HG03280 (cell line): ENCODE measurements at regions not wholly inside any gene's neighbourhood (a gene's known extent, or its start where the extent isn't known, plus 50 kb on each side); places are given as distances from the start of the nearest gene placed in this dataset.

Source experiments
- ATAC-seq: cut with Tn5 transposase; IDR thresholded peaks from one replicate; pipeline ENCODE4 v1.9.1; 2021; ENCODE audit warnings: mild to moderate bottlenecking, moderate library complexity; ENCODE audit not compliant: unreplicated experiment

DNA sequence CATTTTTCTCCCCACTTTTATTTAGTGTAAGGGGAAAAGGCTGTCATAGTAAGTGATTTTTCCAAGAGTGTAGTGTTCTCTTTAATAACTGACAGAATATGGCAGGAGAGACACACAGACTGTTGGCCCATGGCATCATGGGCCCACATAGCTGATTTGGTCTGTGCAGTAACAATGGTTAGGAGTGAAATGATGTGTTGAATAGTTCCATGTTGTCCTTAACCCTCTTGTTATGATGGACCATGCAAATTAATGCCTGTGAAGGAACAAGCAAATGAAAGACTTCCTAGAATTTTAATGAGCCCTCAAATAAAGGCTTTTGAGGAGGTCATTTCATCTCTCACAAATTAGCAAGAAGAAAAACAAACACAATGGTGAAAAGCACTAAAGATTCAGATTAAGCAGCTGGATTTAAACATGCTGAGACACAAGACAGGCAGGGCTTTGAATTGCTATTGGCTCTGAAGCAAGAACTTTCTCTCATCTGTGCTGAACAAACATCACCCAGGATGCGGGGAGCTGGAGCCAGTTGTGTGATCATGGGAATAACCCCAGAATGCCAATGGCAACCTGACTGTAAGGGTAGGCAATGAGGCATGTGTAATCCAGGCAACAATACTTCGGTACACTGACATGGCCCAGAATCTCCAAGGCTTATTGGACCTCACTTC is 136.7 kb upstream of the VEPH1 start:
- ATAC-seq: no peak

DNA sequence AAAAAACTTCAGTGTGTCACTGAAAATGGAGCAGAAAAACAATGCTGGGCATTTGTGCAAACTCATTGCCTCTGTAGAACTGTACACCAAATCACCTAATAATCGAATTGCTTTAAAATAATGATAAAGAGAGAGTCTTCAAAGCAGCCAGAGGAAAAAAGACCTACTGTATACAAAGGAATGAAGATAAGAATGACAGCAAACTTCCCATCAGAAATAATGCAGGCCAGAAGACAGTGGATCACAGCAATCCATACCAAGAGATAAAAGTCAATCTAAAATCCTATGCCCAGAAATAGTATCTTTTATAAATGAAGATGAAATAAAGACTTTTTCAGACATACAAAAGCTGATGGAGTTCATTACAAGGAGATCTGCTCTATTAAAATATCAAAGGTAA is 134.7 kb upstream of the VEPH1 start:
- no peak for ATAC-seq

DNA sequence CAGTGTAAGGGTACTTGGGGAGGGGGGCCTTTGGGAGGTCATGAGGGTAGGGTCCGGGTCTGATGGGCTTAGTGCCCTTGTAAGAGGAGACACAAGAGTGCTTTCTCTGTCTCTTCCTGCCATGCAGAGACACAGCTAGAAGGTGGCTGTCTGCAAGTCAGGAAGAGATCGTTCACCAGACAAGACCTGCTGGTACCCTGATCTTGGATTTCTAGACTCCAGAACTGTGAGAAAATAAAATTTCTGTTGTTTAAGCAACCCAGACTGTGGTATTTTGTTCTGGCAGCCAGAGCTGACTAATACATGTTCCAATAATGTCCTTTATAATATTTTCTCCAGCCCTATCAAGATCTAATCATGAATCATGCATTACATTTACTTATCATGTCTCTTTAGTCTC is 130.0 kb upstream of the VEPH1 start:
- ATAC-seq: no peak

DNA sequence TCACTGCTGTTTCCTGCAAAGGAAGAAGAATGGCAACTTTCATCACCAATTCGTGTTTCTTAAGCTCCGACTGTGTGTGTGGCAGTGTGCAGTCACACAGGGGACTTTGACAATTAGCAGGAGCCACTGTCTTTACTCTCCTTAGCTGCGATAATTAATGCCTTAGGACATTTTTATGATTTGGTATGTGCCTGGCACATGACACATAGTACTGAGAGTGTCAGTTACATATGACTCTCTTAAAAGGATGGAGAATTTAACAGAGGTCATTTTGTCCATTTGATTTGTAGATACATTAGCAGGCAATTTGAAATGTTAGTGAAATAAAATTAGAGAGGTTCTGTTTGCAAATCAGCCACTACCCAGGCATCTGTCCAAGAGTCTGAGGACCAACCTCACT is 128.9 kb upstream of the VEPH1 start:
- no peak for ATAC-seq

DNA sequence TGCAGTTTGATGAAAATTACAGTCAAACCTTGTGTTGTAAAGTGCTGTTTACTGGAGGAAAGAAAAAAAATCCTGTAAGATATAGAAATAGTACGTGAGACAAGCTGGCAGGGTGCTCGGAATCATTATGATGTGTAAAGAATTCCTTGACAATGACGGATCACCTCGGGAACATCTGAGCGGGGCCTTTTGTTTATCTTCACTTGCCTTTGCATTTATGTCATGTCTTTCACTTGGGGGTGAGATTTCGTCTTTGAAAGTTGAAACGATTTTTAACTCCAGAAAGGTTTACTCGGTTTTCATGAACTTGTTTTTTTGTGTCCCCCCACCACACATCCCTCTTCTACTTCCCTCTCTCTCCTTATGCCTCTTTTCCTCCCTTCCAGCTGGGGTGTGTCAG is 128.3 kb upstream of the VEPH1 start:
- no peak for ATAC-seq

DNA sequence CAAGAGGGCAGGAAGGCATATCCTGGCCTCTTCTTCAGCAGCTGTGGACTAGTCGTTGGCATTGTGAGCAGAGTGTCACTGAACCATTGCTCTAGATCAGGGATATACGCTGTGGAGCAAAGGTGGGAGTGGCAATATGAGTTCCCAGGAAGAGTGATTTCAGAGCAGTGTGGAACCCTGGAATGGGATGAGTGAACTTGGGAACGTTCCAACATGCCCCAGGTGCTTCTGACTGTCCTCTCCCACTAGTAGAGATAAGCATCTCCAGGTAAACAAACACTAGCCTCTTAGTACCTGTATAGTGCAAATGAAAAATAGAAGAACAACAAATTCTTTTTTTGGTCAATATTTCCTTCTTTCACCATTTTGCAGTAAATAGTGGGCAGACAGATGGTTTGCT is 123.6 kb upstream of the VEPH1 start:
- no peak for ATAC-seq

DNA sequence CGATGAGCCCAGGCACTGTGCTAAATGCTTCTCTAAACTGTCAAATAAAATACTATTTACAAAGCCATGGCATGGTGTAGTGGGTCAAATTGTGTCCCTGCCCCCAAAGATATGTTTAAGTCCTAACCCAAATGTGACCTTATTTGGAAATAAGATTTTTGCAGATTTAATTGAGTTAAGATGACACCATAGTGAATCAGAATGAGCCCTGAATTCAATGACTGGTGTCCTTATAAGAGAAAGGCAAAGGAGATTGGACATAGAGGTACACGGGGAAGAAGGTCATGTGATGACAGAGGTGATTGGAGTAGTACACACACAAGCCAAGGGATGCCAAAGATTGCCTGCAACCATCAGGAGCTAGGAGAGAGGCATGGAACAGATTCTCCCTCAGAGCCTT is 121.6 kb upstream of the VEPH1 start:
- no peak for ATAC-seq

DNA sequence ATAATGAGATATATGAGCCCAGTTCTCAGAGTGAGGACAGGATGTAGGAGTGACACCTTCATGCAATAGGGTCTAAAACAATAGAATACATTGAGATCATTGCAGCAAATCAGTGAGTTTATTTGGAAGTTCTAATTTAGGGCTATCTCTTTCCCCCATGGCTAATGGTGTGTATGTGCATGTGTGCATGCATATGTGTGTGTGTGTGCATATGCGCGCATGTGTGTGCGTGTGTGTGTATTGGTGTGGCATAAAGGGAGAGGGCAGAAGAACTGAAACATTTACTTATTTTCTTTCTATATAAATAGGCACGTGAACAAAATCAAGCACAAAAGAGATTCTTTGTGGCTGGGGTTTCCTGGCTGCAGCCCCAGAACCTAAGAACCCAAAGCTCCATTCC is 115.7 kb upstream of the VEPH1 start:
- no peak for ATAC-seq

DNA sequence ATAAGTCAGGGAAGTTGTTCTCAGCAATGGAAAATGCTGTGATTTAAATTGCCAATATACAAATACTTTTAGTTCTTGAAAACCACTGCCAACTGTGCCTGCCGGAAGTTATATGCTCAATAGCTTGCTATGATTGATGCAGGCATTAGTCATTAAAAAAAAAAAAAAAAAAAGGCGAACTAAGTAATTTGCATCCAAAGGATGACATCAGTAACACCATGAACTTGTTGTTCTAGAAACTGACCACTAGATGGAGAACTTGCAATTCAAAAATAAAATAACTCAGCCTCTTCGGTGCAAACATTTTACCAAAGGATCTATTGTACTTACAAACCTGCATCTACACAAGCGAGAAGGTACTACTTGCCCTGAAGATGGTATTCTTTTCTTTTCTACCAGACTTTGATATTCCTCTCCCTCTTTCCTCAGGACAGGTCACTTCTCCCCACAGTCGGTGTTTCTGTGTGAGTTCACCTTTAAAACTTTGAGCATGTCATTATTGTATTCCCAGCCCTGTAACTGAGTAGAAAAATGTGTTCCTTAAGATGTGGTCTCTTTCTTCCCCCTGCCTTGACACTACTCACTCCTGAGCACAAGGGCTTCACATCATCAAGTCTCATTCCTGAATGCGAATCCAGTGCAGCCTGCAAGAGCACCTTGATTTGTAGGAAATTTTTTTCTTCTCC is 115.0 kb upstream of the VEPH1 start:
- peak; percentile 73 for ATAC-seq

DNA sequence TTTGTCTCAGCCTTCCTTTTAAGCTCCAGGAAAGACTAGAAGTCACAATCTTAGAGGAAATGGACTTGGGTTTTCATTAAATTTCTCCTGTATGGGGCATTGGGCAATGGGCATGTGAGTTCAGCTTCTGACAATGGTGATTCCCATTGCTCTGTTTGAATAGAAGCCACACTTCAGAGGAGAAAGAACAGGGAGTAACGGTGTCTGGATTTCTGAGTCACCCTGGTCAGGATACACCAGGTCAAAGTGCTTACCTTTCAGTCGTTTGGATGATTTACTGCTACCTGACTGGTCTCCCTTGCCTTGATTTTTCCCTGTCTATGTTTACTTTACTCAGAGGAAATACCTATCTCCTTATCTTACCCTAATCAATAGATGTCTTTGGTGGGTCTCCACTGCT is 111.7 kb upstream of the VEPH1 start:
- ATAC-seq: no peak

DNA sequence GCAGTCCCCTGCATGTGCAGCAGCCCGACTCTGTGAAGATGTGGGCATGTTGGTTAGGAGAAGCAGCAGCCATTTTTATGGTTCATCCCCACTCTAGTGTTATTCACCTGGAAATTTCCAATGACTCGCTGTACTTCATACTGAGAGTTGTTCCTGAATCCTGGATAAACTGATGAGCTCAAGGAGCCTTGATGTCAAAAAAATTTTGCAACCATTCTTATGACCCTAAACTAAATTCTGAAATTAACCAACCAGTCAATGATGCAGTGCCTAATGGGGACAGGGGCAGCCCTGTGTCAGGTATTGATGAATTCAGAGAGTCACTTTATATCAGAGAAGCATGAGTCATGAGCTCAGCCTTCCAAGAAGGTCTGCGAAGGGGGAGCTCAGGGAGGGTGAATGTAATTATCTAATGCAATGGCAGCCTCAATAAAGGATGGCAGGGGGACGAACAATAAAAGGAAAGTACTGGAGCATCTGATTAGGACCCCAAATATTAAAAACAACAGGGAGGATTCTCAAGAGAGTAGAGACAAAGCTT is 108.4 kb upstream of the VEPH1 start:
- no peak for ATAC-seq

DNA sequence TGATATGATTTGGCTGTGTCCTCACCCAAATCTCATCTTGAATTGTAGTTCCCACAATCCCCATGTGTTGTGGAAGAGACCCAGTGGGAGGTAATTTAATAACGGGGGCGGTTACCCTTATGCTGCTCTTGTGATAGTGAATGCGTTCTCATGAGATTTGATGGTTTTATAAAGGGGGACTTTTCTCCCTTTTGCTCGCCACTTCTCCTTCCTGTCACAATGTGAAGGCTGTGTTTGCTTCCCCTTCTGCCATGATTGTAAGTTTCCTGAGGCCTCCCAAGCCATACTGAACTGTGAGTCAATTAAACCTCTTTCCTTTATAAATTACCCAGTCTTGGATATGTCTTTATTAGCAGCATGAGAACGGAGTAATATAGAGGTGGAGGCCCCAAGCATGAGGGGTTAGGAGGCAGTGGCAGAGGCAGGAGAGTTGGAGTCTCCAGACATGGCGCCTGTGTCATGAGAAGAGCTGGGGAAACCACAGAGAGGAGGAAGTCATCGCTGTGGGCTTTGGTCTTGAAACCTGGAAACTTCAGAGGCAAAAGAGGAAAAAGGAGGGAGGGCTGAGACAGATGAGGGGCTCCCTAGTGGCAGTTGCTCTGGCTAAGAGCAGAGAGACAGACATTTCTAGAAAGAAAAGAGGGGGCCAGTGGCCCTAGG is 107.8 kb upstream of the VEPH1 start:
- no peak for ATAC-seq

DNA sequence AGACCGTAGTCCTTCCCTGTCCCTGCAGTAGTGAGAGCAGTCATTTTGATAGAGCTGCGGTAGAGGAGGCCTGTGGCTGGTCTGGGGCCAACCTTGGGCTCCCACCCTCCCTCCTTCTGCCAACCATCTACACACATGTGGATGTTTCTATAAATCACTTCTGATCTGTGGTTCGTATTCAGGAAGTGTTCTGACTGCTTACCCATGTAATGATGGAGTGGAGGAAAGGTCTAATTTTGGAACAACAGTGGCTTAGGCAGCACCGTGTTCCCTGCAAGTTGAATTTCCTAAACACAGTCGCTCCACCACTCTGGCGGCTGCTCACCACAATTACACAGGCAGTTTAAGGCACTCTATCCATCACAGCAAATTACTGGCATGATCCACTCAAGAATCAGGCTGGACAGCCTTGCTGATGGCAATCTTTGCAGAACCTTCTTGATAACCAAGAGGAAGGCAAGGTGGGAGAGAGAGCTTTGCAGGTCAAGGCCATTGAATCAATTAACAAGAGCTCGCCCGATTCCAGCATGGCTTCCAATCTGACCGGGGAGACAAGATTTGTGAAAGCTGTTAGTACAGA is 104.7 kb upstream of the VEPH1 start:
- no peak for ATAC-seq

DNA sequence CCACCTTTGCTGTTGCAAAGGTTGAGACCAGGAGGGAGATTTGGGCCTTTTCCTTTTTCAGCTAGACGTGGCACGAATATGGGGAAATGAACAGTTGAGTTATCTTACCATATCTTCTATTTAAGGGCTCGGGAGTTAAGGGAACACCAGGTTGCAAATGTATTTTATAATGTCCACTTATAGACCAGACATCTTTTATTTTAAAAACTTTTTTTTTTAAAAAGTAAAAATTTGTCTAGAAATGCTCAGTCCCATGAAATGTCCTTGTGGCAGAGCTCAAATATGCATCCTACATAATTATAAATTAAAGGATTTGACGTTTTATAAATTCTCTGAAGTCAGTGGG is 103.6 kb upstream of the VEPH1 start:
- ATAC-seq: no peak

DNA sequence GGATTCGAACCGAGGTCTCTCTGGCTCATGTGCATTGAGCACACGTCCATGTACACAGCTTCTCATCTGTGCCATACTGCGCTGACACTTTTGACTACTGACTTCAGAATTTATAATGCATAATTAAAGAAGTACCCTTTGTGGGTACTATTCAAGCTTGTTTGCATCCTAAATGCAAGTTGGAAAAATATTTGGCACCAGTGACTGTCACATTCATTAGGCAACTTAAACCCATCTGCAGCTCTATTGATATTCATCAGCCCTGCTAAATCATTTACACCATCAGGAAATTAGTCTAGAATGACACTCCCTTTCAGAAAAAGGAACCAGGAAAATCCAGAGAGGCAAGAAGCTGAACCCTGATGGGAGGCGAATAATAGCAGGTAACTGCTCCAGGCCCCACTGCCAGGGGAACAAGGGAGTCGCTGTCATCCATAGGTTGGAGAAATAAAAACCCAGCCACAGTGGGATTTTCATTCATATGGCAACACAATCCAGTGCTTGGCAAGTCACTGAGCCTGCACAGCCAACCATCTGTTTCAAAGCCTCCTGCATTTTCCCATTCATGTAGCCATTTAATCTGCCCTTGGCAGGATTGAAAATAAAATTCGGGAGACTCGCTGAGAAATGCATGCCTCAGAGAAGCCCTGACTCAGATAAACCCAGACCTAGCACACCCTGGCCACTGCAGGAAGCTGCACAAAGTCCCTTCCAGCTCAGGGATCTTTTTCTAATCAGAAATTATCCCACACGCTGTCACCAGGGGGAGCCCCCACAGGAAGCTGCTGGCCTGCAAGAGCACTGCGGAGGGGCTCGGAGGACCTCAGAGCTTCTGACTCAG is 103.0 kb upstream of the VEPH1 start:
- peak; percentile 94 for ATAC-seq

DNA sequence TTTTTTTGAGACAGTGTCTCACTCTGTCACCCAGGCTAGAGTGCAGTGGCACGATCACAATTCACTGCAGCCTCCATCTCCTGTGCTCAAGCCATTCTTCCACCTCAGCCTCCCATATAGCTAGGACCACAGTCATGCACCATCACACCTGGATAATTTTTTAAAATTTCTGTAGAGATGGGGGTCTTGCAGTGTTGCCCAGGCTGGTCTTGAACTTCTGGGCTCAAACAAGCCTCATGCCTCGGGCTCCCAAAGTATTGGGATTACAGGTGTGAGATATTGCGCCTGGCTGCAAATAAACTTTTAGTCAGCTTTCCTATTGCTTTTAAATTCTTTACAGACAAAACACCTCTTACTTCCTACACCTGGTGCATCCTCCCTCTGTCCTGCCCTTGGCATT is 102.1 kb upstream of the VEPH1 start:
- ATAC-seq: no peak

DNA sequence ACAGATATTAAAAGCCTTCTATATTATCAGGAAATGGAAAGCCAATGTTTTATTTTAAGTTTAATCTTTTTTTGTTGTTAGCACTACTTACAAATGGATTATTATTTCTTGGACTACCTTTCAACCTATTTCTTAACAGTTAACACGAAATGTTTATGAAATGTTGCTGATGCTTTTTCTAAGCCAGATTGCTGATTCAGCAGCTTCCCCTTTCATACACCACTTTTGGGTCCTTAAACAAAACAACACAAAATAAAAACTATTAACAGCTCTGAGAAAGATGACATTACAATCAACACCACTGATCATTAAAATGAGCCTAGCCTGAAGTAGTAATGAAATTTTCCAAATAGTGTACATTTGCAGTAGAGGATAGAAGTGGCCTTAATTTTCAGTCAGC is 99.2 kb upstream of the VEPH1 start:
- ATAC-seq: no peak

DNA sequence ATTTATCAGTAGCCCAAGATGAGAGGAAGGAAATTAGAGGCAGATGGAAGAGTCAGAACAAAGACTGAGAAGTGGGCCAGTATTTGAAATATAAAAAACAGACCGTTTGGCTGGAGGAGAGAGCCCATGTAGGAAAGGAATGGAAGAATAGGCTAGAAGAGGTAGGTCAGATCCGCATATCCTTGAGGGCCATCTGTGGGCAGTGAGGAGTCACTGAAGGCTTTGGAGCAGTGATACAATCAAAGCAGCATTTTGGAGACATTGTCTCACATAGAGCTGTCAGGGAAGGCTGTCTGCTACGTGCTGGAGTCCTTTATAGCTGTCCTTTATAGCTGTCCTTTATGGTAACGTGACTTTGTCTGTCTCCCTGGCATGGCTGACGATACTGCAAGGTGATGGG is 92.0 kb upstream of the VEPH1 start:
- no peak for ATAC-seq

DNA sequence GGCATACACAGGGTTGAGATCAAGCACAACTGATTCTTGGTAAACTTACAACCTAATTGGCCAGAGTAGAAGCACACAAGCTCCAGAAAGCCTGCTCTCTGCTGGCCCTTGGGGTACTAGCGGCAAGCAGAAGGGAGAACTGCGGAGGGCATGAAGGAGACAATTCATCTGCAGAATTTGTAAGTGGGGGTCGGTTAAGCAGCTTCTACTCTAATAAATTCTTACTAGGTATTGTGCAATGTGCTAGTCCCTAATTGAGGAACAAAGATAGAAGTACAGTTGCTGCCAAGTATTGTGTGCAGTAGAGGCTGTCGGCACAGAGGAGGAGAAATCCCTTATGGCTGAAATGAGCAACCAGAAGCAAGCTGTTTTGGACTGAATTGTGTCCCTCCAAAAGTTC is 91.2 kb upstream of the VEPH1 start:
- no peak for ATAC-seq

DNA sequence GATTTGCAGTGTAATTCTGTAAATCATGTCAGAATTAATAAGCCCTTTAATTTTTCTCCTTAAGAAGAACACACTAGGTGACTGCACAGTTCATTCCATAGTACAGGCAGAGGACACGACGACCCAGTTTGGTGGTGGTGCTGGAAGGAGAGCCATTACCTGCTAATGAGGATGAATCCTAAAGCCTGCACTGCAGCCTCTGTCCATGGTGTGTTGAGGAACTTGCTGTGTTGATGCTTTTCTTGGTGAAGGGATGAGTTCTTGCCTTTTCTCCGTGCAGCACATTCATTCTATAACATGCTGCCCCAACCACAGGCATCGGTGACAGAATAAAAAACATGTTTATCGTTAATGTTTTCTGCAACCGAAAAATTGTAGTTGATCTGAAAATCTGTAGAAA is 89.6 kb upstream of the VEPH1 start:
- ATAC-seq: no peak

DNA sequence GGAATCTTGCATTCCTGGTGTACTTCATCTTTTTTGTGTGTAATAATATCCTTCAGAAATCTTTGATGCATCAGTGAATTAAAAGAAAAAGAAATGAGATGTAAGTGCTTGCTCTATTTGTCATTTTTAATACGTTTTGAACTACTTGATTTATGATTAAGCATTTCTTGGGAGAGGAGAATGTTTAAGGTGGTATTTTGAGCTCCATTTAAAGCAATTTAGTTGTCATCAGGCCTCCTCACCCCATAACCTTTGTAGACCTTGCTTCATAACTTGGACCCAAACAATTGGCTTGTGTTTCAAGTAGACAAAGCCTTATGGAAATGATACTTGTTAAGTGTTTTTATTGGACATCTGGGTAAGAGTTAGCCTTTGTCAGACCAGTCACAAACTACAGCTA is 87.1 kb upstream of the VEPH1 start:
- no peak for ATAC-seq
